ENCODE measurements at regions not wholly inside any gene's neighbourhood (a gene's known extent, or its start where the extent isn't known, plus 50 kb on each side); places are given as distances from the start of the nearest gene placed in this dataset.

- Histone ChIP-seq H3K27ac (ENCODE audit: low read depth) (no peak overlapping the region), H3K79me2 (replicated peaks; ENCODE audit: insufficient read depth) (no peaks in the 10 kb centered on the region), H2AFZ (no peak overlapping the region), H3K4me2 (no peak overlapping the region), H4K20me1 (replicated peaks; ENCODE audit: insufficient read depth) (no peaks in the 10 kb centered on the region), H3K9me2 (ENCODE audit: insufficient read depth) (0 out of 2 replicates have a peak, but pooled peaks cover 6% of the 10 kb centered on the region), H3K4me3 (no peak overlapping the region), H3F3A (replicated peaks; ENCODE audit: low read depth) (no peaks in the 10 kb centered on the region), H3K27me3 (ENCODE audit: insufficient read depth) (no peaks in the 10 kb centered on the region), H3K4me1 (ENCODE audit: insufficient read depth) (no peaks in the 10 kb centered on the region), H3K36me3 (ENCODE audit: insufficient read depth) (no peaks in the 10 kb centered on the region)
- Mint-ChIP-seq H3K27me3 (ENCODE audit: insufficient read depth, low read depth, poor library complexity) (no peaks in the 10 kb centered on the region), H3K9me3 (peaks cover 3% of the 10 kb centered on the region; the same call in 1 of the 3 replicates), H3K4me1 (peaks cover 4% of the 10 kb centered on the region; the same call in 1 of the 3 replicates), H3K4me3 (no peak overlapping the region), H3K36me3 (ENCODE audit: low read depth) (no peaks in the 10 kb centered on the region), H3K27ac (no peak overlapping the region)
- ATAC-seq (no peak), DNase-seq (ENCODE audit: low spot score) (no peak)
- TF ChIP-seq ETS1 (IDR thresholded peaks at IDR 0.05) (no peak), ZNF462 (CRISPR knock-in tag; IDR thresholded peaks at IDR 0.05) (no peak), CREB1 (CRISPR knock-in tag; IDR thresholded peaks at IDR 0.05; ENCODE audit: low read depth) (no peak), STAT1 (IDR thresholded peaks at IDR 0.05; ENCODE audit: unreplicated experiment) (no peak), NANOG (IDR thresholded peaks at IDR 0.05; ENCODE audit: borderline replicate concordance) (no peak), ZNF331 (CRISPR knock-in tag; IDR thresholded peaks at IDR 0.05; ENCODE audit: low read depth) (no peak), EZH2phosphoT487 (IDR thresholded peaks at IDR 0.05; ENCODE audit: unreplicated experiment) (no peak), CTCF (conservative IDR thresholded peaks at IDR 0.05; ENCODE audit: low read depth in 2 of 2) (no peak), POLR2AphosphoS5 (IDR thresholded peaks at IDR 0.05; ENCODE audit: low read depth) (no peak), ZNF114 (CRISPR knock-in tag; IDR thresholded peaks at IDR 0.05) (no peak), REST (IDR thresholded peaks at IDR 0.05; ENCODE audit: unreplicated experiment) (no peak), EZH2 (IDR thresholded peaks at IDR 0.05; ENCODE audit: low read depth, unreplicated experiment) (no peak), JUNB (IDR thresholded peaks at IDR 0.05; ENCODE audit: unreplicated experiment) (no peak)
Measured at GRCh38 chr3:159159546-159159945, 357.7 kb downstream of the MFSD1 start.
